CD8-positive, alpha-beta memory T cell (primary cell): ENCODE measurements at regions not wholly inside any gene's neighbourhood (a gene's known extent, or its start where the extent isn't known, plus 50 kb on each side); places are given as distances from the start of the nearest gene placed in this dataset.

Experiments used
- CTCF ChIA-PET: fragments of 350-600 bp; sonication (Branson Sonifier 250); formaldehyde crosslinking; loops from one replicate; lab custom pipeline; 2021; ENCODE audit warnings: antibody characterized with exemption; lab: Charles Lee
- POLR2A ChIA-PET: fragments of 350-600 bp; sonication (Branson Sonifier 250); formaldehyde crosslinking; loops from one replicate; lab custom pipeline; 2021; ENCODE audit warnings: antibody characterized with exemption; lab: Charles Lee
- DNase-seq, 5 donors: peaks; one replicate each; pipeline versions ENCODE4 v3.0.0 to v3.0.0-alpha.2; 2020 to 2022; ENCODE audit warnings: mixed read lengths in 1 of 5
- H3K27ac ChIP-seq: one replicate; pipeline ENCODE4 v1.7.0; 2013; ENCODE audit warnings: low read depth, mild to moderate bottlenecking, low read length, moderate library complexity
- H3K27me3 ChIP-seq: 2 replicates; pipeline ENCODE4 v1.7.0; 2013; ENCODE audit warnings: low read length, mild to moderate bottlenecking; ENCODE audit not compliant: insufficient read depth, poor library complexity, severe bottlenecking
- H3K36me3 ChIP-seq: 2 replicates; pipeline ENCODE4 v1.7.0; 2013; ENCODE audit warnings: mild to moderate bottlenecking, low read length, moderate library complexity; ENCODE audit not compliant: insufficient read depth
- H3K4me1 ChIP-seq: 2 replicates; pipeline ENCODE4 v1.7.0; 2013; ENCODE audit warnings: mild to moderate bottlenecking, low read length, moderate library complexity; ENCODE audit not compliant: insufficient read depth
- H3K4me3 ChIP-seq: 2 replicates; pipeline ENCODE4 v1.7.0; 2013; ENCODE audit warnings: mild to moderate bottlenecking, low read length
- H3K9me3 ChIP-seq: 2 replicates; pipeline ENCODE4 v1.7.0; 2013; ENCODE audit warnings: mild to moderate bottlenecking, low read length
- H3K27ac Mint-ChIP-seq, 8 donors: one replicate each; pipeline ENCODE4 v1.8.0; 2020 to 2021; ENCODE audit warnings: mixed read lengths in 8 of 8, mild to moderate bottlenecking in 6 of 8, inconsistent platforms in 3 of 8, moderate library complexity in 3 of 8
- H3K27me3 Mint-ChIP-seq, 2 donors: one replicate each; pipeline ENCODE4 v1.8.0; 2020 to 2021; ENCODE audit warnings: mixed read lengths in 2 of 2, mild to moderate bottlenecking in 1 of 2, moderate library complexity in 1 of 2
- H3K36me3 Mint-ChIP-seq, 3 donors: one replicate each; pipeline ENCODE4 v1.8.0; 2020 to 2021; ENCODE audit warnings: mixed read lengths in 3 of 3, inconsistent platforms in 1 of 3, mild to moderate bottlenecking in 1 of 3
- H3K4me1 Mint-ChIP-seq, 3 donors: one replicate each; pipeline ENCODE4 v1.8.0; 2020 to 2021; ENCODE audit warnings: mixed read lengths in 3 of 3, inconsistent platforms in 1 of 3, mild to moderate bottlenecking in 1 of 3
- H3K4me3 Mint-ChIP-seq, 7 donors: one replicate each; pipeline ENCODE4 v1.8.0; 2020 to 2021; ENCODE audit warnings: mixed read lengths in 7 of 7, mild to moderate bottlenecking in 6 of 7, moderate library complexity in 4 of 7, inconsistent platforms in 2 of 7
- H3K9me3 Mint-ChIP-seq, 5 donors: one replicate each; pipeline ENCODE4 v1.8.0; 2020 to 2022; ENCODE audit warnings: mixed read lengths in 5 of 5, mild to moderate bottlenecking in 3 of 5, moderate library complexity in 2 of 5, inconsistent platforms in 1 of 5

DNA sequence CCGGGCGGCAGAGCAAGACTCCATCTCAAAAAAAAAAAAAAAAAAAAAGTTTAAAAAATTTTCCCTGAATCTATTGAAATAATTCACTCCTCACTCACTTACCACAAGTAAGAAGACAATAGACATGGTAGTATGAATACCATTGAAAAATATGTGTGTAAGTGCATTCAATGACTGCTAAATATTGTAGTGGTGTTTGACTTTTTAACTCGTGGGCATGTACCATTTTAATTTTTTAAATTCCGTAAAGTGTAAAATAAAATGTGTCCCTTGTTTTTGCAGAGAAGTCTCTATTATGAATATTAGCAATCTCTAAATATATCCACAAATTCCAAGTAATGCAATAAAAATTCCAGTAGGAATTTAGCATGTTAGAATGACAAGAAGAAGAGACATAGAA lies 134.1 kb downstream of the COPS8 start:
- CTCF ChIA-PET: no interaction called here
- Histone ChIP-seq H3K36me3 (no peaks in the 10 kb centered on the region), H3K27ac (no peak overlapping the region), H3K27me3 (no peaks in the 10 kb centered on the region), H3K4me1 (no peaks in the 10 kb centered on the region), H3K9me3 (no peaks in the 10 kb centered on the region), H3K4me3 (no peak overlapping the region)
- Mint-ChIP-seq H3K27me3 (peaks cover 10 to 30% of the 10 kb centered on the region in 2 donors), H3K27ac (no peak overlapping the region), H3K36me3 (no peaks in the 10 kb centered on the region), H3K4me3 (no peak overlapping the region), H3K4me1 (no peaks in the 10 kb centered on the region), H3K9me3 (no peaks in the 10 kb centered on the region)
- POLR2A ChIA-PET: no interaction called here
- no peak for DNase-seq

DNA sequence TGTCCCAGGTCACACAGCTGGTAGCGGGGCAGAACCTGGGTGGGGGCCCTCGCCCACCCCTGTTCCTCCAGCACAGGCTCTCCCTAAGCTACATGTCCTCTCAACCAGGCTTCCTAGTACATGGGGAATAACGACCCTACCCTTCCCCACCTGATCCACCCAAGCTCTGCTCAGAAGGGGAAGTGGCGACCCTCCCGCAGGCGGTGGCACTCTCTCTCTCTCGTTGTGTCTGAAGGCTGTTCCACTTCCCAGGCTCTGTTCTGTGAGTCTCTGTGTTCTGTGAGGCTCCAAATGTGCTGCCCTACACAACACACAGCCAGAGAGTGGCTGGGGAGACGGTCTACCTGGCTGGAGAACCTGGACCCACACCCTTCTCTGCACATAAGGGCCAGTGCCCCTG lies 135.8 kb downstream of the COPS8 start:
- Histone ChIP-seq H3K36me3 (no peaks in the 10 kb centered on the region), H3K27me3 (no peaks in the 10 kb centered on the region), H3K9me3 (no peaks in the 10 kb centered on the region), H3K4me1 (no peaks in the 10 kb centered on the region), H3K4me3 (no peak overlapping the region), H3K27ac (no peak overlapping the region)
- no peak for DNase-seq
- Mint-ChIP-seq H3K9me3 (no peaks in the 10 kb centered on the region), H3K27ac (no peak overlapping the region), H3K4me1 (no peaks in the 10 kb centered on the region), H3K4me3 (no peak overlapping the region), H3K36me3 (no peaks in the 10 kb centered on the region), H3K27me3 (peaks cover 10 to 34% of the 10 kb centered on the region in 2 donors)
- CTCF ChIA-PET: no interaction called here
- POLR2A ChIA-PET: no interaction called here

DNA sequence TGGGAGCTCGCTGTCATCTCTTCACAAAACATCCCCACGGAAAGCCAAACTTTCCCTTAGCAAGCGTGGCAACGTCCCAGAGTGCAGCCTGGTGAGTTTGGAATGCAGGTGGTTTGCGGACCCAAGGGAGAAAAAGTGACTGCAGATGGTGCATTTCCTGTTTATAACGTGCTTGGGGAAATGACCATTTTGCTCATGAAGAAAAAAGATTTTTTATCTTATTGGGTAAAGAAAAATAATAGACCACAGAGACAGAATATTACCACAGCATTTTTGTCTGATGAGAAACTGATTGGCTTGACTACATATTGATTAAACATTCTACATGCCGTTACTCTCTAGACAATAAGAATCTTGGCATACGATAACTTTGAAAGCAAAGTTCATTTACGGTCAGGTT lies 136.5 kb downstream of the COPS8 start:
- H3K27me3 Mint-ChIP-seq: peaks cover 7 to 34% of the 10 kb centered on the region in 2 donors
- CTCF ChIA-PET: no interaction called here
- H3K27ac ChIP-seq: no peak overlapping the region
- H3K27me3 ChIP-seq: no peaks in the 10 kb centered on the region
- H3K36me3 Mint-ChIP-seq: no peaks in the 10 kb centered on the region
- H3K4me1 Mint-ChIP-seq: no peaks in the 10 kb centered on the region
- no peaks in the 10 kb centered on the region for H3K9me3 ChIP-seq
- no peaks in the 10 kb centered on the region for H3K4me1 ChIP-seq
- H3K4me3 ChIP-seq: no peak overlapping the region
- POLR2A ChIA-PET: no interaction called here
- no peaks in the 10 kb centered on the region for H3K9me3 Mint-ChIP-seq
- H3K4me3 Mint-ChIP-seq: no peak overlapping the region
- no peak overlapping the region for H3K27ac Mint-ChIP-seq
- no peak for DNase-seq
- H3K36me3 ChIP-seq: no peaks in the 10 kb centered on the region

DNA sequence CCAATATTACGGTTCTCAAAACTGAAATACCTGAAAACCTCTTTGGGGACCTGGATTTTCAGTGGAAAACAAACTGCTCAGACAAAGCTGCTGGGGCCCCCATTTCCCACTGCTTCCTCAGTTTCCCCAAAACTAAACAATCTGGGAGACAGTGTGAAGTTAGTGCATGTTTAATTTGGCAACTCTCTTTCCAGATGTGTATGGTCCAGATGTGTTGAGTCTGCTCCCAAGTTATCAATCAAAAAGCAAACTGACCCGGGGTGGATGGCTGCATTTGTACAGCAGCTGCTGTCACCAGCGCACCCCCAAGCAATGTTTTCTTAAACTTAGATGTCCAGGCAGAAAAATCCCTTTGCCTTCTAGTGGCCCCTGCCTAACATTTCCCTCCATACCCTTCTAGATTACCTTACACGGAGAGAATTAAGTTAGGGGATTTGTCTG lies 136.9 kb downstream of the COPS8 start:
- no peaks in the 10 kb centered on the region for H3K27me3 ChIP-seq
- H3K9me3 Mint-ChIP-seq: no peaks in the 10 kb centered on the region
- peaks cover 7 to 34% of the 10 kb centered on the region in 2 donors for H3K27me3 Mint-ChIP-seq
- no peak overlapping the region for H3K27ac ChIP-seq
- no peak overlapping the region for H3K27ac Mint-ChIP-seq
- ChIA-PET CTCF (no interaction called here), POLR2A (no interaction called here)
- no peak overlapping the region for H3K4me3 ChIP-seq
- no peaks in the 10 kb centered on the region for H3K4me1 Mint-ChIP-seq
- no peak overlapping the region for H3K4me3 Mint-ChIP-seq
- no peaks in the 10 kb centered on the region for H3K4me1 ChIP-seq
- no peaks in the 10 kb centered on the region for H3K36me3 ChIP-seq
- no peak for DNase-seq
- H3K9me3 ChIP-seq: no peaks in the 10 kb centered on the region
- H3K36me3 Mint-ChIP-seq: no peaks in the 10 kb centered on the region

DNA sequence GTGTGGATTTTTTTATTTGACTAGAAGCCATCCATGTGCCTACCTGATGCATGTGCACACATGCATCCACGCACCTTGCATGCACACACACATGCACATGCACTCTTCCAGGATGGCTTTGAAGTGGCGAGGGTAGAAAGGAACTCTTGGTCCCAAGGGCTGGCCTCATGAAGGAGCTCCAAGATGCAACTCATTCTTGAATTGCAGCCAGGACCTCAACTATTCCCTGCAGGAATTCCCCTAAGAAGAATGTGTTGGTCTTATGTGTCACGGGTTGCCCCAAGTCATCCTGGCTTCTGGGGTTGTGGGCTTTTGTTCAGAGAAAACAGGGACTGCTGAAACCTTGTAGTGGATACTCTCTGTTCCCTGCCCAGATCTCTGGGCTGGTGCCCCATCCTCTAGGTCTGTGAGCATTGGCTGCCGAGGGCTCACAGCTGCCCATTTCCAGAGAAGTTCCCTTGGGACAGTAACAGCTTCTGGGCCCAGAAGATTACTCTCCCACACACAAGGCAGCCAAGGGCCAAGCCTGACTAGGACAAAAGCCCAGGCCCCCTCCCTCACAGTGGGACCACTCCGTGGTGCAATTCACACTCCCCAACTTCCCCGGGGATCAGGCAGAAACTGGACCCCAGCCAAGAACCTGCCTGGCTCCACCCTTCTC lies 137.6 kb downstream of the COPS8 start:
- no peaks in the 10 kb centered on the region for H3K36me3 Mint-ChIP-seq
- CTCF ChIA-PET: no interaction called here

DNA sequence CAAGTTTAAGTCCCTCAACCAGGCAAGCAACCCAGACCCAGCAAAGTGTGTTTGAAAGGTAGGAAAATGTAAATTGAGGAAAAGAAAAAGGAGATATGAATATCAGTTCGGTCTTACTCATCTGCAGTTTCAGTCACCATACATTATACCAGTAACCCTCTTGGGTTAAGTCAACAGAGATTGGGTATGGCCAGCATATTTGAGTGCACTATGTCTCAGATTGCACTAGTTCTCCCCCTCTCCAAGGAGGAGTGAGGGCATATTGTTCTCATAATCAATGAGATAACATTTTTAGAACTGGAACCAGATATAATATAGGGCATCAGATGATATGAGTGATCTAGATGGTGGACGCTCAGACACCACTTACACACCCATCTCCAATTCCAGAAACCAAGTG lies 141.5 kb downstream of the COPS8 start:
- Mint-ChIP-seq H3K27me3 (peaks cover 2 to 42% of the 10 kb centered on the region in 2 donors), H3K9me3 (no peaks in the 10 kb centered on the region), H3K27ac (no peak overlapping the region), H3K4me3 (no peak overlapping the region), H3K36me3 (no peaks in the 10 kb centered on the region), H3K4me1 (no peaks in the 10 kb centered on the region)
- Histone ChIP-seq H3K27ac (no peak overlapping the region), H3K4me3 (no peak overlapping the region), H3K4me1 (no peaks in the 10 kb centered on the region), H3K36me3 (no peaks in the 10 kb centered on the region), H3K9me3 (no peaks in the 10 kb centered on the region), H3K27me3 (no peaks in the 10 kb centered on the region)
- ChIA-PET CTCF (no interaction called here), POLR2A (no interaction called here)
- no peak for DNase-seq

More for the DNA sequence above, 137.6 kb downstream of the COPS8 start:
- no peak overlapping the region for H3K4me3 Mint-ChIP-seq
- no peaks in the 10 kb centered on the region for H3K4me1 Mint-ChIP-seq
- H3K4me1 ChIP-seq: no peaks in the 10 kb centered on the region
- no peaks in the 10 kb centered on the region for H3K27me3 ChIP-seq
- no peak overlapping the region for H3K27ac ChIP-seq
- H3K4me3 ChIP-seq: no peak overlapping the region
- POLR2A ChIA-PET: no interaction called here
- H3K9me3 Mint-ChIP-seq: no peaks in the 10 kb centered on the region
- H3K27me3 Mint-ChIP-seq: peaks cover 7 to 41% of the 10 kb centered on the region in 2 donors
- H3K27ac Mint-ChIP-seq: no peak overlapping the region
- H3K36me3 ChIP-seq: no peaks in the 10 kb centered on the region
- no peak for DNase-seq
- H3K9me3 ChIP-seq: no peaks in the 10 kb centered on the region

DNA sequence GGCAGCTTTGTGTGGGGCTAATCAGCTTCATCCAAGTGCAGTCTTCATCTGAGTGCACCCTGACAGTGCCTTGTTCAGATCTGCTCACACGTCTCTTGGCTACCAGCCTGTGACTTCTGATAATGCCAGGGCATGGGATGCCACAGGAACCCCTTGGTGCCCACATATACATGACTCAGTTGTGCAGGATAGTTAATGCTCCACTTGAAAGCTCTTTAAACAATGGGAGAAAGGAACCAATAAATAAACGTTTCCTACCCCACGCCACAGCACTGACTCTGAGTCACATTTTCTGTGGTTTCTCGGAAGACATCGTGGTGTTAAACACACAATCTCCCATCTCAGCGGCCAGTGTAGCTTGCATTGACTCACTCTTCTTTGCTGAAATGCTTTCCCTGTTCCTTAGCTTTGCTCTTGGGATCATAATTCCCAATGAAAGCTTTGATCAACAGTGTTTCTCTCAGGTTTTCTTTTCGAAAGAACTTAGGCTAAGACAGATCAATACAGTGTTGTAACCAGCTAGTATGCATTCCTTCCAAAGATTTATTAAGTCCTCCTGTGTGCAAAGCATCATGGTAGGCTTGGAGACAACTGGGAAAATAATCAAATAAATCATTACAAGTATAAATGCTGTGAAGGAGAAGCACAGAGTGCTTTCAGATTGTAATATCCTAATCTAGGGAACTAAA lies 142.0 kb downstream of the COPS8 start:
- Mint-ChIP-seq H3K27ac (no peak overlapping the region), H3K4me1 (no peaks in the 10 kb centered on the region), H3K9me3 (no peaks in the 10 kb centered on the region), H3K4me3 (no peak overlapping the region), H3K27me3 (peaks cover 2 to 45% of the 10 kb centered on the region in 2 donors), H3K36me3 (no peaks in the 10 kb centered on the region)
- H3K27ac ChIP-seq: no peak overlapping the region
- H3K4me3 ChIP-seq: no peak overlapping the region
- H3K4me1 ChIP-seq: no peaks in the 10 kb centered on the region
- ChIA-PET CTCF (no interaction called here), POLR2A (no interaction called here)
- no peaks in the 10 kb centered on the region for H3K36me3 ChIP-seq
- H3K27me3 ChIP-seq: no peaks in the 10 kb centered on the region
- H3K9me3 ChIP-seq: no peaks in the 10 kb centered on the region
- no peak for DNase-seq

DNA sequence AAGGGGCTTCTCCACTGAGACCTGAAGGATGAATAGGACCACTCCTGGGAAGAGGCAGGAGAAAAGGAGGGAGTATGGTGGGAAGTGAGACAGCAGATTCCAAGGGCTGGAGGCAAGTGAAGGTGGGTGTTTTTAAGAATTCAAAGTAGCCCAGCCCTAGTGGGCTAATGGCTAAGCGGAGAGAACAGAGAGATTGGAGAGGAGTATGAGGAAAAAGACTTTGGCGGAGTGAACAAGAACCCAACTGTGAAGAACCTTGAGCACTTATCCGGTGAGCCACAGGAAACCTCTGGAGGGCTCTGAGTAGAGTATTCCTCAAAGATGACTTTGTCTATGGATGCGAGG lies 142.6 kb downstream of the COPS8 start:
- no peak for DNase-seq
- Mint-ChIP-seq H3K27ac (no peak overlapping the region), H3K9me3 (no peaks in the 10 kb centered on the region), H3K4me1 (no peaks in the 10 kb centered on the region), H3K36me3 (no peaks in the 10 kb centered on the region), H3K4me3 (no peak overlapping the region), H3K27me3 (peaks cover 2 to 45% of the 10 kb centered on the region in 2 donors)
- H3K27me3 ChIP-seq: no peaks in the 10 kb centered on the region
- H3K36me3 ChIP-seq: no peaks in the 10 kb centered on the region
- CTCF ChIA-PET: no interaction called here
- H3K9me3 ChIP-seq: no peaks in the 10 kb centered on the region
- H3K4me3 ChIP-seq: no peak overlapping the region
- no peak overlapping the region for H3K27ac ChIP-seq
- POLR2A ChIA-PET: no interaction called here
- no peaks in the 10 kb centered on the region for H3K4me1 ChIP-seq
